ENCODE measurements at regions not wholly inside any gene's neighbourhood (a gene's known extent, or its start where the extent isn't known, plus 50 kb on each side); places are given as distances from the start of the nearest gene placed in this dataset.

DNA sequence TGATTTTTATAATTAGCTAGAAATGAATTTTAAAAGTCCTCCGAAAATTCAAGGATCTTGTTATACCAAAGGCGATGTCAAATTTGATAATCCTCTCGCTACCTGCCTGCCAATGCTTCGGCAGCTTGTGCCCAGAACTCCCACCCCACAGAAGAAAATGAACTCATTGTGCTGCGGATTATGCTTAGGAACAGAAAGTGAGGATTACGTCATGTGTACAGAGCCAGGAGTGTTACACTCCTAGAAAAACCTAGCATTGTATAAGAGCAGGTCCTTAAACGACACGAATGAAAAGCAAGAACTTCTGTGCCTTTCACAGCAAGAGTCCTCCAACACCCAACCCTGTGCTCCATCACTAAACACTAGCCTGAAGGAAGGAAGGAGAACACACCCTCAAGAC is 168.3 kb downstream of the RNF152 start:
- TF ChIP-seq, protein P1, sequence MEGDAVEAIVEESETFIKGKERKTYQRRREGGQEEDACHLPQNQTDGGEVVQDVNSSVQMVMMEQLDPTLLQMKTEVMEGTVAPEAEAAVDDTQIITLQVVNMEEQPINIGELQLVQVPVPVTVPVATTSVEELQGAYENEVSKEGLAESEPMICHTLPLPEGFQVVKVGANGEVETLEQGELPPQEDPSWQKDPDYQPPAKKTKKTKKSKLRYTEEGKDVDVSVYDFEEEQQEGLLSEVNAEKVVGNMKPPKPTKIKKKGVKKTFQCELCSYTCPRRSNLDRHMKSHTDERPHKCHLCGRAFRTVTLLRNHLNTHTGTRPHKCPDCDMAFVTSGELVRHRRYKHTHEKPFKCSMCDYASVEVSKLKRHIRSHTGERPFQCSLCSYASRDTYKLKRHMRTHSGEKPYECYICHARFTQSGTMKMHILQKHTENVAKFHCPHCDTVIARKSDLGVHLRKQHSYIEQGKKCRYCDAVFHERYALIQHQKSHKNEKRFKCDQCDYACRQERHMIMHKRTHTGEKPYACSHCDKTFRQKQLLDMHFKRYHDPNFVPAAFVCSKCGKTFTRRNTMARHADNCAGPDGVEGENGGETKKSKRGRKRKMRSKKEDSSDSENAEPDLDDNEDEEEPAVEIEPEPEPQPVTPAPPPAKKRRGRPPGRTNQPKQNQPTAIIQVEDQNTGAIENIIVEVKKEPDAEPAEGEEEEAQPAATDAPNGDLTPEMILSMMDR (IDR thresholded peaks at IDR 0.05), result no peak
- TF ChIP-seq POLR2A (IDR thresholded peaks at IDR 0.05), result no peak
